ENCODE measurements at regions not wholly inside any gene's neighbourhood (a gene's known extent, or its start where the extent isn't known, plus 50 kb on each side); places are given as distances from the start of the nearest gene placed in this dataset.

DNA sequence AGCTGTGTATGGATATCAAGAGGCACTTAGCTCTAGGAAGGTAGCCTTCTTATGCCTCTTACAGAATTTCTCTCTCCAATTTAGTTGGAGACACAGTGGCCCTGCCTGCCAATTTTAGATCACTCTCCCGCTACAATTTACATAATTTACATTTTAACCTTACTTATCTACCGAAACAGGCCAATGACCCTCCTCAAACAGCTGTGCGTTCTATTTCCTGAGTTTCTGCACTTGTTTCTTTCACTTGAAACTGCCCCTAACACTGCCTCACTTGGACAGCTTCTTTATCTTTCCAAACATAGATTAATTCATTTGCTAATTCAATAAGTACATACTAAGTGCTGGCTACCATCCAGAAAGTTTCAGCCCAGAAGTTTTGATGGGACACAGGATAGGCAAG, 52.9 kb upstream of the HDDC2 start:
- CTCF ChIA-PET: no interaction called here
- intact Hi-C loops (cut with micrococcal nuclease): no loop called here
- H3K9me3 Mint-ChIP-seq: no peaks in the 10 kb centered on the region
- peaks cover 2% of the 10 kb centered on the region for H3K27me3 Mint-ChIP-seq (ENCODE audit: low read depth)
- no peak overlapping the region for H3K27ac Mint-ChIP-seq
- no peak for DNase-seq
- no peaks in the 10 kb centered on the region for H3K36me3 Mint-ChIP-seq (ENCODE audit: low read depth)
- peaks cover 2% of the 10 kb centered on the region for H3K4me1 Mint-ChIP-seq (ENCODE audit: low read depth)
- no peak overlapping the region for H3K4me3 Mint-ChIP-seq

- Mint-ChIP-seq H3K27ac (no peak overlapping the region), H3K9me3 (no peaks in the 10 kb centered on the region), H3K4me3 (no peak overlapping the region), H3K36me3 (ENCODE audit: low read depth) (no peaks in the 10 kb centered on the region), H3K4me1 (ENCODE audit: low read depth) (peaks cover 2% of the 10 kb centered on the region), H3K27me3 (ENCODE audit: low read depth) (peaks cover 3% of the 10 kb centered on the region)
- no peak for DNase-seq
- intact Hi-C loops (cut with micrococcal nuclease): no loop called here
- CTCF ChIA-PET: no interaction called here
Observed at GRCh38 chr6:125356884-125357283, 55.1 kb upstream of the HDDC2 start.

DNA sequence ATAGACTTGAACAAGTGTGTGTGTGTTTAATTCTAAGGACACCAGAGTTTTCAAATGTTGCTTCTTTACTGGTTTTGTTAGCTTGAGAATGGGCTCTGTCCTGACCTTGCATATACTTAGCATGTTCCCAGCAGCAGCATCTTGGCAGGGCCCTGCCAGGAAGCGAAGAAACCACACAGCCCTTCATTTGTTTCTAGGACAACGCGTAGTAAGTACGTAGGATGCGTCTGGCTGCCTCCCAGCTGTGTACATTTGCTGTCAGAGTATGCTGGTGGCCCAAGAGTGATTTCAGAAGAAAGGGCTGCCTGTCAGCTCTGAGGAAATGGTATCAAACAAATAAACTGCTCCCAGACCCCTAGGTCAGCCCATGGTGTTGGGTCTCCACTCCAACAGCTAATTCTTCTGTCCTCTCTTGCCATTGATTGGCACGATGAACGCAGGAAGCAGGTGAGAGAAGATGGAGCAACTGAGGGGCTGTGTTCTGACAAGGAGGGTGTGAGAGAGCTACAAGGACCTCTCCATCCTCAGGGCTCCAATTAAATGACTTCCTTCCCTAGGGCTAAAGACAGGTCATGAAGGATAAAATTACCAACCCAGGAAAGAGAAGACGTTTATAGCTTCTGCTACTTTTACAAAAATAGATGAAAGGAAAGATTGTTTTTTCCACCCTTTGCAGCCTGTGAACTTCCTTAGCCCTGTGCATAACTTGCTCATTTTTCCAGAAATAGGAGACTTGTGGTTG, 55.9 kb upstream of the HDDC2 start:
- Mint-ChIP-seq H3K4me1 (ENCODE audit: low read depth) (peaks cover 5% of the 10 kb centered on the region), H3K4me3 (no peak overlapping the region), H3K9me3 (no peaks in the 10 kb centered on the region), H3K27ac (no peak overlapping the region), H3K27me3 (ENCODE audit: low read depth) (peaks cover 11% of the 10 kb centered on the region), H3K36me3 (ENCODE audit: low read depth) (no peaks in the 10 kb centered on the region)
- CTCF ChIA-PET: no interaction called here
- peak; percentile 30 for DNase-seq
- intact Hi-C loops (cut with micrococcal nuclease): no loop called here

- no peaks in the 10 kb centered on the region for H3K9me3 Mint-ChIP-seq
- H3K4me1 Mint-ChIP-seq (ENCODE audit: low read depth): peaks cover 6% of the 10 kb centered on the region
- CTCF ChIA-PET: no interaction called here
- H3K27ac Mint-ChIP-seq: no peak overlapping the region
- H3K4me3 Mint-ChIP-seq: no peak overlapping the region
- H3K27me3 Mint-ChIP-seq (ENCODE audit: low read depth): peaks cover 17% of the 10 kb centered on the region
- no peaks in the 10 kb centered on the region for H3K36me3 Mint-ChIP-seq (ENCODE audit: low read depth)
- no peak for DNase-seq
- intact Hi-C loops (cut with micrococcal nuclease): no loop called here
Observed at GRCh38 chr6:125358898-125359297, 57.1 kb upstream of the HDDC2 start.

GRCh38 chr6:125361868-125362267, 60.1 kb upstream of the HDDC2 start:
- intact Hi-C loops (cut with micrococcal nuclease): no loop called here
- CTCF ChIA-PET: no interaction called here
- Mint-ChIP-seq H3K4me1 (ENCODE audit: low read depth) (peaks cover 6% of the 10 kb centered on the region), H3K27me3 (ENCODE audit: low read depth) (peaks cover 39% of the 10 kb centered on the region), H3K27ac (no peak overlapping the region), H3K4me3 (no peak overlapping the region), H3K36me3 (ENCODE audit: low read depth) (no peaks in the 10 kb centered on the region), H3K9me3 (no peaks in the 10 kb centered on the region)
- DNase-seq: no peak

DNA sequence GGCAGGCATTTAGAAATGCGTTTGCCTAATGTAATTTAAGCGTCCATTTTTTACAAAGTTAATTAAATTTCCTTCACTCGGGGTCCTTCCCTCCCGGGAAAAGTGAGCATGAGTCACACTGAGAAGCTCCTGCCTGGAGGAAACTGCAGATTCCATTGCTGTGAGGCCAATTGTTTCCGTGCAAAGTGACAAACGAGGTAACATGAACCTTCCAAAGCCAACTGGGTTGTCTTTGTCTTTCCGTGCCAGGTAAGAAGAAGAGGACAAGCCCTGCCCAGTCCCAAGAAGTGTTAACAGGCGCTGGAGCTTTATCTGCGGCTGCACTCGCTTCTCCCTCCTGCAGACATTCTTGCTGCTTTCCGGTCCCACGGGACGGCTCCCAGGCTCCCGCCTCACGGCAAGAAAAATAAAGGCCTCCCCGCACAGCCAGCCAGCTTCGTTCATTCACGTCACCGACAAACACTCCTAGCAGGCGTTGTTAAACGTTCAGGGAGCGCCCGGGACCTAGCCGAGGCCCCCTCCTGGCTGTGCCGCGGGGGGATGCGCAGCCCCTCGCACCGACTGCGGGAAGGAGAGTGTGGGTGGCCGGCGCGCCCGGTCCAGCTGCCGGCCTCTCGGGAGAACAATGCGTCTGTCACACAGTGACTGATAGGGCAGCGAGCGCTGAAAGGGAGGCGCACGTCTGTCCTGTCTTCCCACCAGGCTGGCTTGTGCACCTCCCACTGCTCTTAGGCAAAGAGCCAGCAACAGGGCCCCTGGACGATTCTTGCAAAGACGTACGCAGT, 61.5 kb upstream of the HDDC2 start:
- Mint-ChIP-seq H3K9me3 (no peaks in the 10 kb centered on the region), H3K27me3 (ENCODE audit: low read depth) (peaks cover 38% of the 10 kb centered on the region), H3K27ac (no peak overlapping the region), H3K4me1 (ENCODE audit: low read depth) (peaks cover 4% of the 10 kb centered on the region), H3K36me3 (ENCODE audit: low read depth) (no peaks in the 10 kb centered on the region), H3K4me3 (peak overlapping the region; percentile 13)
- intact Hi-C loops (cut with micrococcal nuclease): no loop called here
- DNase-seq: no peak
- CTCF ChIA-PET: interaction anchor here (0.6 kb wide), 1 partner anchor 1833 kb away, joined by 3 read pairs; no protein-coding TSS in a partner anchor

DNA sequence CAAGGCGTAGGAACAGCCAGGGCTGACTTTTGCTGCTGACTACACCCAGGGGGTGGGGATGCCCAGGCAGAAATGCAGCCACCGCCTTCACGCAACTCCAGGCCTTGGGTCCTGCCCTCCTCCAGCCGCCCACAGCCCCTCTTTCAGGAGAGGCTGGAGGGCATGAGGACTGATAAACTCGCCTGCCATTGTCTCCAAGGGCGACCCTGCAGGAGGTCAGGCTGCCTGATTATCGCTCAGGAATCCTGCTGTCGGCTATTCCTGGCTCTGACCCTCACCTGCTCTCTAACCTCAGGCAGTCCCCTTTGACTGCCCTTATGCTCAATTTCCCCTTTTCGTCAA, 62.0 kb upstream of the HDDC2 start:
- no peak overlapping the region for H3K27ac Mint-ChIP-seq
- peaks cover 4% of the 10 kb centered on the region for H3K4me1 Mint-ChIP-seq (ENCODE audit: low read depth)
- H3K27me3 Mint-ChIP-seq (ENCODE audit: low read depth): peaks cover 38% of the 10 kb centered on the region
- H3K36me3 Mint-ChIP-seq (ENCODE audit: low read depth): no peaks in the 10 kb centered on the region
- intact Hi-C loops (cut with micrococcal nuclease): no loop called here
- H3K9me3 Mint-ChIP-seq: no peaks in the 10 kb centered on the region
- DNase-seq: no peak
- no peak overlapping the region for H3K4me3 Mint-ChIP-seq
- CTCF ChIA-PET: no interaction called here

GRCh38 chr6:125365230-125365629, 63.5 kb upstream of the HDDC2 start:
- Mint-ChIP-seq H3K4me1 (ENCODE audit: low read depth) (peaks cover 4% of the 10 kb centered on the region), H3K36me3 (ENCODE audit: low read depth) (no peaks in the 10 kb centered on the region), H3K9me3 (no peaks in the 10 kb centered on the region), H3K27me3 (ENCODE audit: low read depth) (peaks cover 42% of the 10 kb centered on the region), H3K27ac (no peak overlapping the region), H3K4me3 (no peak overlapping the region)
- intact Hi-C loops (cut with micrococcal nuclease): no loop called here
- DNase-seq: no peak
- CTCF ChIA-PET: no interaction called here

- Mint-ChIP-seq H3K4me1 (ENCODE audit: low read depth) (peaks cover 4% of the 10 kb centered on the region), H3K9me3 (no peaks in the 10 kb centered on the region), H3K27me3 (ENCODE audit: low read depth) (peaks cover 37% of the 10 kb centered on the region), H3K4me3 (no peak overlapping the region), H3K27ac (no peak overlapping the region), H3K36me3 (ENCODE audit: low read depth) (no peaks in the 10 kb centered on the region)
- no peak for DNase-seq
- intact Hi-C loops (cut with micrococcal nuclease): no loop called here
- CTCF ChIA-PET: interaction anchor here (0.5 to 0.6 kb wide), 2 partner anchors 56 to 401 kb away, joined by 3 to 4 read pairs; no protein-coding TSS in a partner anchor
Observed at GRCh38 chr6:125367036-125367782, 65.4 kb upstream of the HDDC2 start.

- no peaks in the 10 kb centered on the region for H3K4me1 Mint-ChIP-seq (ENCODE audit: low read depth)
- H3K27ac Mint-ChIP-seq: no peak overlapping the region
- no peaks in the 10 kb centered on the region for H3K9me3 Mint-ChIP-seq
- CTCF ChIA-PET: interaction anchor here (1.0 kb wide), 1 partner anchor 58 kb away, joined by 5 read pairs; no protein-coding TSS in a partner anchor
- intact Hi-C loops (cut with micrococcal nuclease): no loop called here
- H3K36me3 Mint-ChIP-seq (ENCODE audit: low read depth): no peaks in the 10 kb centered on the region
- no peak overlapping the region for H3K4me3 Mint-ChIP-seq
- DNase-seq: no peak
- peaks cover 21% of the 10 kb centered on the region for H3K27me3 Mint-ChIP-seq (ENCODE audit: low read depth)
Observed at GRCh38 chr6:125370343-125370742, 68.6 kb upstream of the HDDC2 start.

GRCh38 chr6:125375013-125375412, 73.2 kb upstream of the HDDC2 start:
- CTCF ChIA-PET: interaction anchor here (0.7 kb wide), 1 partner anchor 18 kb away, joined by 6 read pairs; no protein-coding TSS in a partner anchor
- Mint-ChIP-seq H3K9me3 (no peaks in the 10 kb centered on the region), H3K36me3 (ENCODE audit: low read depth) (no peaks in the 10 kb centered on the region), H3K4me3 (no peak overlapping the region), H3K27ac (no peak overlapping the region), H3K4me1 (ENCODE audit: low read depth) (no peaks in the 10 kb centered on the region), H3K27me3 (ENCODE audit: low read depth) (peaks cover 20% of the 10 kb centered on the region)
- DNase-seq: no peak
- intact Hi-C loops (cut with micrococcal nuclease): no loop called here

- no peaks in the 10 kb centered on the region for H3K36me3 Mint-ChIP-seq (ENCODE audit: low read depth)
- no peaks in the 10 kb centered on the region for H3K4me1 Mint-ChIP-seq (ENCODE audit: low read depth)
- H3K9me3 Mint-ChIP-seq: no peaks in the 10 kb centered on the region
- H3K27me3 Mint-ChIP-seq (ENCODE audit: low read depth): peaks cover 23% of the 10 kb centered on the region
- intact Hi-C loops (cut with micrococcal nuclease): no loop called here
- CTCF ChIA-PET: no interaction called here
- no peak overlapping the region for H3K27ac Mint-ChIP-seq
- no peak for DNase-seq
- H3K4me3 Mint-ChIP-seq: no peak overlapping the region
Observed at GRCh38 chr6:125375821-125376220, 74.1 kb upstream of the HDDC2 start.
